Keratinocyte (primary cell): ENCODE measurements at regions not wholly inside any gene's neighbourhood (a gene's known extent, or its start where the extent isn't known, plus 50 kb on each side); places are given as distances from the start of the nearest gene placed in this dataset.

ENCODE experiments used
- DNase-seq: peaks from one replicate; pipeline ENCODE4 v3.0.0-alpha.2; 2011; ENCODE audit warnings: low read depth, missing footprints, low spot score
- FAIRE-seq: peaks from 2 replicates; lab custom pipeline; 2011; peaks lifted over from hg19 to GRCh38; lab: Jason Lieb, UNC
- H2AFZ ChIP-seq: 2 replicates; pipeline ENCODE4 v1.6.0; 2012; ENCODE audit warnings: low read length, control low read depth, inconsistent platforms; ENCODE audit not compliant: control insufficient read depth
- H3K27ac ChIP-seq: 2 replicates; pipeline ENCODE4 v1.5.1; 2011; ENCODE audit warnings: low read length; ENCODE audit not compliant: control insufficient read depth, insufficient read depth
- H3K27me3 ChIP-seq: 3 replicates; pipeline ENCODE4 v1.6.0; 2011; ENCODE audit warnings: low read length; ENCODE audit not compliant: control insufficient read depth, insufficient read depth; ENCODE audit errors: extremely low read depth
- H3K36me3 ChIP-seq, 2 experiments: 2 replicates in 1 of 2; 3 replicates in 1 of 2; pipeline ENCODE4 v1.5.1; 2011; ENCODE audit warnings: low read length in 2 of 2, mild to moderate bottlenecking in 1 of 2; ENCODE audit not compliant: control insufficient read depth in 2 of 2, insufficient read depth in 2 of 2; ENCODE audit errors: extremely low read depth in 1 of 2
- H3K4me1 ChIP-seq: 3 replicates; pipeline ENCODE4 v1.5.1; 2011; ENCODE audit warnings: low read length; ENCODE audit not compliant: control insufficient read depth, insufficient read depth; ENCODE audit errors: extremely low read depth
- H3K4me2 ChIP-seq: 3 replicates; pipeline ENCODE4 v1.6.0; 2011; ENCODE audit warnings: low read depth, low read length; ENCODE audit not compliant: control insufficient read depth, insufficient read depth; ENCODE audit errors: extremely low read depth
- H3K4me3 ChIP-seq, 3 experiments: fragments of 200-600 bp in 1 of 3; sonication (generic) in 1 of 3; 2 replicates in 2 of 3; 3 replicates in 1 of 3; pipeline ENCODE4 v1.5.1; 2011 to 2016; ENCODE audit warnings: low read length in 3 of 3, mild to moderate bottlenecking in 3 of 3, control low read depth in 2 of 3, inconsistent platforms in 1 of 3, low read depth in 1 of 3, mixed read lengths in 1 of 3, mixed run types in 1 of 3, moderate library complexity in 1 of 3; ENCODE audit not compliant: control insufficient read depth in 2 of 3, insufficient read depth in 2 of 3; ENCODE audit errors: extremely low read depth in 1 of 3
- H3K79me2 ChIP-seq: 2 replicates; pipeline ENCODE4 v1.6.0; 2012; ENCODE audit warnings: low read length; ENCODE audit not compliant: control insufficient read depth, insufficient read depth
- H3K9ac ChIP-seq: 3 replicates; pipeline ENCODE4 v1.6.0; 2011; ENCODE audit warnings: low read length; ENCODE audit not compliant: control insufficient read depth, insufficient read depth; ENCODE audit errors: extremely low read depth
- H3K9me1 ChIP-seq: 3 replicates; pipeline ENCODE4 v1.6.0; 2011; ENCODE audit warnings: low read length; ENCODE audit not compliant: control insufficient read depth, insufficient read depth; ENCODE audit errors: extremely low read depth
- H3K9me3 ChIP-seq: 2 replicates; pipeline ENCODE4 v1.5.1; 2012; ENCODE audit warnings: low read depth, low read length; ENCODE audit not compliant: control insufficient read depth
- H4K20me1 ChIP-seq: 3 replicates; pipeline ENCODE4 v1.6.0; 2011; ENCODE audit warnings: low read length; ENCODE audit not compliant: control insufficient read depth, insufficient read depth; ENCODE audit errors: extremely low read depth
- EZH2 ChIP-seq: IDR thresholded peaks from one replicate; pipeline ENCODE4 v1.6.1; 2012; ENCODE audit warnings: inconsistent platforms, mild to moderate bottlenecking, low read length, moderate library complexity
- dilution Hi-C: fragments of 300-500 bp; cut with MboI; formaldehyde crosslinking; loops from one replicate; pipeline ENCODE4 v1.7.0; 2020; ENCODE audit warnings: low sequenced_read_pairs; ENCODE audit not compliant: extremely low pct_ligation_motif_present
- TF ChIP-seq, protein P1 (sequence below), 3 experiments: IDR thresholded peaks in 1 of 3; conservative IDR thresholded peaks in 1 of 3; optimal IDR thresholded peaks in 1 of 3; 2 replicates in 2 of 3; 3 replicates in 1 of 3; pipeline versions ENCODE3 to v1.5.1; 2011; ENCODE audit warnings: low read length in 3 of 3, mild to moderate bottlenecking in 3 of 3, moderate library complexity in 2 of 3, control low read depth in 1 of 3, inconsistent platforms in 1 of 3; ENCODE audit not compliant: insufficient read depth in 2 of 3; ENCODE audit errors: extremely low read depth in 1 of 3

DNA sequence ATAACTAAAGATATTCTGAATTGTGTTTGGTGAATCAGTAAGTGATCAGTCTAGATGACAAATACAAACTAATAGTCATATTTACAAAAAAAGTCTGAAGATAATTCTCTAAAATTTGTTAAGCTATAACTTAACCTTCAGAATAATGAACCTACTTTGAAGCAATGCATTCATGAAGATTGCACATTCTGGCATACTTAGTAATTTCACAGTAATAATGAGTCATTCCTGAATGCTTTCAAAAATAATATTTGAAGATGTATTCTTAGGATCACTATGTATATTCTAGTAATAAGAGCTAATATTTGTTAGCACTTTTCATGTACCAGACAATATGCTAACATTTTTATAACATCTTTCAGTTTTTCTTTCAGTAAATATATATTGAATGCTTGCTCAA is 756.7 kb upstream of the SLIT2 start:
- H3K9ac ChIP-seq = no peak overlapping the region
- no peaks in the 10 kb centered on the region for H3K4me1 ChIP-seq
- no peaks in the 10 kb centered on the region for H3K9me1 ChIP-seq
- no peak overlapping the region for H3K4me2 ChIP-seq
- no peaks in the 10 kb centered on the region for H3K79me2 ChIP-seq
- H2AFZ ChIP-seq = no peak overlapping the region
- dilution Hi-C loops = no loop called here
- H3K27me3 ChIP-seq = no peaks in the 10 kb centered on the region
- TF ChIP-seq EZH2 = no peak
- TF ChIP-seq, protein P1, sequence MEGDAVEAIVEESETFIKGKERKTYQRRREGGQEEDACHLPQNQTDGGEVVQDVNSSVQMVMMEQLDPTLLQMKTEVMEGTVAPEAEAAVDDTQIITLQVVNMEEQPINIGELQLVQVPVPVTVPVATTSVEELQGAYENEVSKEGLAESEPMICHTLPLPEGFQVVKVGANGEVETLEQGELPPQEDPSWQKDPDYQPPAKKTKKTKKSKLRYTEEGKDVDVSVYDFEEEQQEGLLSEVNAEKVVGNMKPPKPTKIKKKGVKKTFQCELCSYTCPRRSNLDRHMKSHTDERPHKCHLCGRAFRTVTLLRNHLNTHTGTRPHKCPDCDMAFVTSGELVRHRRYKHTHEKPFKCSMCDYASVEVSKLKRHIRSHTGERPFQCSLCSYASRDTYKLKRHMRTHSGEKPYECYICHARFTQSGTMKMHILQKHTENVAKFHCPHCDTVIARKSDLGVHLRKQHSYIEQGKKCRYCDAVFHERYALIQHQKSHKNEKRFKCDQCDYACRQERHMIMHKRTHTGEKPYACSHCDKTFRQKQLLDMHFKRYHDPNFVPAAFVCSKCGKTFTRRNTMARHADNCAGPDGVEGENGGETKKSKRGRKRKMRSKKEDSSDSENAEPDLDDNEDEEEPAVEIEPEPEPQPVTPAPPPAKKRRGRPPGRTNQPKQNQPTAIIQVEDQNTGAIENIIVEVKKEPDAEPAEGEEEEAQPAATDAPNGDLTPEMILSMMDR (optimal IDR thresholded peaks at IDR 0.05 in 1 of 3, IDR thresholded peaks at IDR 0.05 in 1 of 3, conservative IDR thresholded peaks at IDR 0.05 in 1 of 3; ENCODE audit: extremely low read depth in 1 of 3, insufficient read depth in 2 of 3, low read length in 3 of 3) = no peak
- no peaks in the 10 kb centered on the region for H3K36me3 ChIP-seq
- FAIRE-seq (no peak), DNase-seq (no peak)
- no peak overlapping the region for H3K4me3 ChIP-seq
- no peak overlapping the region for H3K27ac ChIP-seq
- no peaks in the 10 kb centered on the region for H3K9me3 ChIP-seq
- no peaks in the 10 kb centered on the region for H4K20me1 ChIP-seq

DNA sequence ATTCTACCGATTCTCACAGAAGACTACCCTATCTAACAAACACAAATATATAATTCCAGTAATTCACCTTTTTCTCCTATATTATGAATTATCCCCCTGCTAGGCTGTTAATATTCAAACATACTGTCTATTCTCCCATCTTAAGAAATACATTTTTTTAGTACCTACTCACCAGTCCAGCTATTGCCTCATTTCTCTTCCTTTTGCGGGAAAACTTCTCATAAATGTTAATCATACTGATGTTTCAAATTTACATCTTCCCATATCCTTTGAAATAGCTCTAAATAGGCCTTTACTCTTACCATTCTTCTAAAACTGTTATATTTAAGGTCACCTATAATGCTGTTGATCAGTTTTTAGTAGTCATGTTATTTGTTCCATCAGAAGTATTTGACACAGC is 759.1 kb upstream of the SLIT2 start:
- Histone ChIP-seq H3K9me1 (no peaks in the 10 kb centered on the region), H3K9me3 (no peaks in the 10 kb centered on the region), H2AFZ (no peak overlapping the region), H3K4me2 (no peak overlapping the region), H3K27me3 (no peaks in the 10 kb centered on the region), H3K79me2 (no peaks in the 10 kb centered on the region), H3K4me3 (no peak overlapping the region), H3K36me3 (no peaks in the 10 kb centered on the region), H4K20me1 (no peaks in the 10 kb centered on the region), H3K4me1 (no peaks in the 10 kb centered on the region), H3K9ac (no peak overlapping the region), H3K27ac (no peak overlapping the region)
- no peak for DNase-seq
- TF ChIP-seq, protein P1 (optimal IDR thresholded peaks at IDR 0.05 in 1 of 3, IDR thresholded peaks at IDR 0.05 in 1 of 3, conservative IDR thresholded peaks at IDR 0.05 in 1 of 3; ENCODE audit: extremely low read depth in 1 of 3, insufficient read depth in 2 of 3, low read length in 3 of 3) = no peak
- TF ChIP-seq EZH2 = no peak
- FAIRE-seq = no peak
- dilution Hi-C loops = no loop called here
